Natural killer cell (primary cell): ENCODE measurements at regions not wholly inside any gene's neighbourhood (a gene's known extent, or its start where the extent isn't known, plus 50 kb on each side); places are given as distances from the start of the nearest gene placed in this dataset.

Source experiments
- ATAC-seq, 3 donors: fragments of 150-1000 bp in 2 of 3; fragments of 200-7000 bp in 1 of 3; cut with Tn5 transposase; 1 replicate in 1 of 3; 2 replicates in 2 of 3; pipeline ENCODE4 v1.10.0; 2021; ENCODE audit warnings: mild to moderate bottlenecking in 2 of 3, moderate library complexity in 2 of 3
- DNase-seq, 2 donors: peaks; one replicate each; pipeline versions ENCODE4 v3.0.0 to v3.0.0-alpha.2; 2013 to 2021; ENCODE audit warnings: mixed read lengths in 1 of 2
- H3K27ac ChIP-seq: one replicate; pipeline ENCODE4 v1.5.1; 2013; ENCODE audit warnings: mild to moderate bottlenecking, low read length
- H3K27me3 ChIP-seq: one replicate; pipeline ENCODE4 v1.6.1; 2013; ENCODE audit warnings: low read length; ENCODE audit not compliant: control insufficient read depth, insufficient read depth
- H3K36me3 ChIP-seq: one replicate; pipeline ENCODE4 v1.6.1; 2013; ENCODE audit warnings: low read length; ENCODE audit not compliant: control insufficient read depth, insufficient read depth
- H3K4me1 ChIP-seq: one replicate; pipeline ENCODE4 v1.6.1; 2013; ENCODE audit warnings: low read length; ENCODE audit not compliant: control insufficient read depth, insufficient read depth
- H3K4me3 ChIP-seq: one replicate; pipeline ENCODE4 v1.5.1; 2013; ENCODE audit warnings: low read length
- H3K9me3 ChIP-seq: one replicate; pipeline ENCODE4 v1.6.1; 2013; ENCODE audit warnings: low read length; ENCODE audit not compliant: control insufficient read depth, insufficient read depth
- H3K27ac Mint-ChIP-seq, 2 donors: one replicate each; pipeline ENCODE4 v1.8.0; 2022; ENCODE audit warnings: mild to moderate bottlenecking in 2 of 2, mixed read lengths in 2 of 2, moderate library complexity in 1 of 2
- H3K27me3 Mint-ChIP-seq, 2 donors: one replicate each; pipeline ENCODE4 v1.8.0; 2022; ENCODE audit warnings: low read depth in 2 of 2, mixed read lengths in 2 of 2
- H3K36me3 Mint-ChIP-seq: one replicate; pipeline ENCODE4 v1.8.0; 2022; ENCODE audit warnings: mixed read lengths
- H3K4me1 Mint-ChIP-seq, 2 donors: one replicate each; pipeline ENCODE4 v1.8.0; 2022; ENCODE audit warnings: mixed read lengths in 2 of 2
- H3K4me3 Mint-ChIP-seq: one replicate; pipeline ENCODE4 v1.8.0; 2022; ENCODE audit warnings: mild to moderate bottlenecking, moderate library complexity, mixed read lengths
- H3K9me3 Mint-ChIP-seq, 2 donors: one replicate each; pipeline ENCODE4 v1.8.0; 2022; ENCODE audit warnings: mixed read lengths in 2 of 2
- CTCF ChIP-seq: fragments of 200-600 bp; IDR thresholded peaks from one replicate; pipeline ENCODE4 v1.8.0; 2022; ENCODE audit warnings: antibody characterized with exemption
- WGBS: methylation state at CpG from one replicate; pipeline ENCODE4 v1.1.7; 2013; ENCODE audit warnings: missing lambda C conversion rate; ENCODE audit not compliant: insufficient coverage; 5-methylcytosine and 5-hydroxymethylcytosine counted together
- intact Hi-C: fragments of 100-400 bp; cut with micrococcal nuclease; formaldehyde crosslinking; loops from one replicate; pipeline ENCODE4 v1.14.2; 2022

GRCh38 chr17:52233632-52234031 is 75.1 kb upstream of the CA10 start:
- Mint-ChIP-seq H3K4me1 (no peaks in the 10 kb centered on the region), H3K4me3 (no peak overlapping the region), H3K36me3 (no peaks in the 10 kb centered on the region), H3K27ac (no peak overlapping the region), H3K27me3 (no peaks in the 10 kb centered on the region), H3K9me3 (peaks cover 4 to 6% of the 10 kb centered on the region in 2 donors)
- H3K9me3 ChIP-seq: no peaks in the 10 kb centered on the region
- DNase-seq (no peak), ATAC-seq (no peak)
- no peak overlapping the region for H3K4me3 ChIP-seq
- intact Hi-C loops: no loop called here
- H3K27ac ChIP-seq: no peak overlapping the region
- H3K36me3 ChIP-seq: no peaks in the 10 kb centered on the region
- WGBS: 100% methylated on average over 1 of the region's 1 CpG
- no peak for TF ChIP-seq CTCF
- H3K4me1 ChIP-seq: no peaks in the 10 kb centered on the region
- no peaks in the 10 kb centered on the region for H3K27me3 ChIP-seq

- DNase-seq (no peak), ATAC-seq (no peak)
- no peak for TF ChIP-seq CTCF
- H3K4me1 ChIP-seq: no peaks in the 10 kb centered on the region
- Mint-ChIP-seq H3K4me3 (no peak overlapping the region), H3K27ac (no peak overlapping the region), H3K27me3 (no peaks in the 10 kb centered on the region), H3K4me1 (no peaks in the 10 kb centered on the region), H3K36me3 (no peaks in the 10 kb centered on the region), H3K9me3 (peaks cover 4 to 6% of the 10 kb centered on the region in 2 donors)
- no peak overlapping the region for H3K4me3 ChIP-seq
- H3K9me3 ChIP-seq: no peaks in the 10 kb centered on the region
- H3K27ac ChIP-seq: no peak overlapping the region
- no peaks in the 10 kb centered on the region for H3K27me3 ChIP-seq
- H3K36me3 ChIP-seq: no peaks in the 10 kb centered on the region
- intact Hi-C loops: no loop called here
Measured at GRCh38 chr17:52233176-52233575, 74.7 kb upstream of the CA10 start.

- Mint-ChIP-seq H3K4me1 (no peaks in the 10 kb centered on the region), H3K9me3 (peaks cover 4 to 5% of the 10 kb centered on the region in 2 donors), H3K27me3 (no peaks in the 10 kb centered on the region), H3K27ac (no peak overlapping the region), H3K36me3 (no peaks in the 10 kb centered on the region), H3K4me3 (no peak overlapping the region)
- Histone ChIP-seq H3K27ac (no peak overlapping the region), H3K4me3 (no peak overlapping the region), H3K27me3 (no peaks in the 10 kb centered on the region), H3K36me3 (no peaks in the 10 kb centered on the region), H3K4me1 (no peaks in the 10 kb centered on the region), H3K9me3 (no peaks in the 10 kb centered on the region)
- WGBS: 81% methylated on average over 3 of the region's 3 CpGs
- ATAC-seq (no peak), DNase-seq (no peak)
- no peak for TF ChIP-seq CTCF
- intact Hi-C loops: no loop called here
Measured at GRCh38 chr17:52228823-52229222, 70.3 kb upstream of the CA10 start.

- Mint-ChIP-seq H3K4me1 (no peaks in the 10 kb centered on the region), H3K36me3 (no peaks in the 10 kb centered on the region), H3K4me3 (no peak overlapping the region), H3K9me3 (peaks cover 3 to 4% of the 10 kb centered on the region in 2 donors), H3K27me3 (no peaks in the 10 kb centered on the region), H3K27ac (no peak overlapping the region)
- Histone ChIP-seq H3K9me3 (no peaks in the 10 kb centered on the region), H3K4me3 (no peak overlapping the region), H3K4me1 (no peaks in the 10 kb centered on the region), H3K27me3 (no peaks in the 10 kb centered on the region), H3K36me3 (no peaks in the 10 kb centered on the region), H3K27ac (no peak overlapping the region)
- 70% methylated on average over 2 of the region's 2 CpGs for WGBS
- intact Hi-C loops: no loop called here
- TF ChIP-seq CTCF: no peak
- ATAC-seq (no peak), DNase-seq (no peak)
Measured at GRCh38 chr17:52227926-52228325, 69.4 kb upstream of the CA10 start.
